HG03354 (cell line): ENCODE measurements at regions not wholly inside any gene's neighbourhood (a gene's known extent, or its start where the extent isn't known, plus 50 kb on each side); places are given as distances from the start of the nearest gene placed in this dataset.
A peak's percentile ranks its signal among the peaks of the same experiment; 100 is the strongest.

ENCODE experiments used
- ATAC-seq: cut with Tn5 transposase; IDR thresholded peaks from one replicate; pipeline ENCODE4 v1.9.1; 2021; ENCODE audit warnings: mild to moderate bottlenecking; ENCODE audit not compliant: unreplicated experiment, poor library complexity, severe bottlenecking

DNA sequence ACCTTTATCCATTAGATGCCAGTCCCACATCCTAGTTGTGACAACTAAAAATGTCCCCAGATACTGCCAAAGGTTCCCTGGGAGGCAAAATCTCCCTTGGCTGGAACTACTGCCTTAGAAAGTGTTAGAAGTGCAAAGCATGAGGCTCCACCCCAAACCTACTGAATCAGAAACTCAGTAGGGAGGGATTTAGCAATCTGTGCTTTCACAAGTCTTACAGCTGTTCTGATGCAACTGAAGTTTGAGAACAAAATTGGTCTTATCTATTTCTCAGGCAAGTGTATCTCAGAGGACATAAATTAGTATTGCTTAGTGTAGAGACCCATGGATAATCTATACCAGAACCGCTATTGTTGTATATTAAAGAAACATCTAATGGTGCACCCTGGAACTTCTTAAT, 70.2 kb downstream of the CLDN1 start:
- ATAC-seq: no peak

DNA sequence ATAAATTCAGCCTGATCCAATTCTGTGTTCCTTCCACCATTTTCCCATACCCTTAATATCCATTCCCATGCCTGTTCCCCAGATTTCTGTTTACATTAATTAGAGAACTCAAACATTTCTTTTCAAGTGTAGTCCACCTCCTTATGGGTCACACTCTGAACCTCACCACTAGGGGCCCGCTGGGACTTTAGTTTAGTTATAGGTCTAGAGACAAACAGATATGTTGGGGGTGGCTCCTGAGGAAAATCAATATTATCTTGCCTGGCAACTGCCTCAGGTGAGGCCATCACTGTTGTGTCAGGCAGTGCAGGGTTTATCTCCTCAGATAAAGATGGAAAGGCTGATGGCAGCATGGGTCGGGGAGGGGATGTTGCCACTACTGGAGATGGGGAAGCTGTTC, 72.8 kb downstream of the CLDN1 start:
- no peak for ATAC-seq

DNA sequence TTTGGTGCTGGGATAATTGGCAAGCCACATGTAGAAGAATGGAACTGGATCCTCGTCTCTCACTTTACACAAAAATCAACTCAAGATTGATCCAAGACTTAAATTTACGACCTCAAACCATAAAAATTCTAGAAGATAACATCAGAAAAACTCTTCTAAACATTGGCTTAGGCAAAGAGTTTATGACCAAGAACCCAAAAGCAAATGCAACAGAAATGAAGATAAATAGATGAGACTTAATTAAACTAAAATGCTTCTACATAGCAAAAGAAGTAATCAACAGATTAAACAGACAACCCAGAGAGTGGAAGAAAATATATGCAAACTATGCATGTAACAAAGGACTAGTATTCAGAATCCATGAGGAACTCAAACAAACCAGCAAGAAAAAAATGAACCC, 80.1 kb downstream of the CLDN1 start:
- no peak for ATAC-seq

- ATAC-seq: no peak
These were observed 82.9 kb downstream of the CLDN1 start for GRCh38 chr3:190239325-190239724.

DNA sequence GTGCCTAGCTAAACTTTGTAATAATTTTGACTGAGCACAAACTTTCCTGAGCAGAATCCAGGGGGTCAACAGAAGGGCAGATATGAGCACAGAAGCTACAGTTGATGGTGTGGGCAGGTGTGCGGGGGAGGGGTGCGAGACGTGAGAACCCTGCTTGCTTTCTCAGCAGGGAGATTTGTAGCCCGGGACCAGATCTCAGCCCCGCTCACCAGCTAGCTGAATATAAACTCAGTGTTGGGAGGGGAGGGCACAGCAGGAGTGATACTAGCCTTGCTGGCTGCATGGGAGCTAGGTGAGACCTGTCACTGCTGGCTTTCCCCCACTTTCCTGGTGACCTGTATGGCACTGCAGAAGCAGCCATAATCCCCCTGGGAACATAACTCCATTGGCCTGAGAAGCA, 83.4 kb downstream of the CLDN1 start:
- ATAC-seq: no peak

DNA sequence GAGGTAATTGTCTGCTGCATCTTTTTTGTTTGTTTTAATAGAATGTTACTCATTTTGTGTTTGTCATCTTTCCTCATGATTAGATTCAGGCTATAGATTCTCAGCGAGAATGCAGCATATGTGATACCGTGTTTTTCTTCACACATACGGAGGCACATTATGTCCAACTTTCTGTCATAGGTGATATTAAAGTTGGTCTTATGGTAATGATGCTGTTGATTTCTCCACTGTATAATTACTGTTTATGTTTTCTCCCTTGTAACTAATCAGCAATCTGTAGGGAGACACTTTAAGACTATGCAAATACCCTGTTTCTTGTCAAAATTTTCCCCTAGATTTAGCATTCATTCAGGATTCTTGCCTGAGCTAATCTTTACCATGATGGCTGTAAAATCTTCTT, 87.6 kb downstream of the CLDN1 start:
- ATAC-seq: no peak

DNA sequence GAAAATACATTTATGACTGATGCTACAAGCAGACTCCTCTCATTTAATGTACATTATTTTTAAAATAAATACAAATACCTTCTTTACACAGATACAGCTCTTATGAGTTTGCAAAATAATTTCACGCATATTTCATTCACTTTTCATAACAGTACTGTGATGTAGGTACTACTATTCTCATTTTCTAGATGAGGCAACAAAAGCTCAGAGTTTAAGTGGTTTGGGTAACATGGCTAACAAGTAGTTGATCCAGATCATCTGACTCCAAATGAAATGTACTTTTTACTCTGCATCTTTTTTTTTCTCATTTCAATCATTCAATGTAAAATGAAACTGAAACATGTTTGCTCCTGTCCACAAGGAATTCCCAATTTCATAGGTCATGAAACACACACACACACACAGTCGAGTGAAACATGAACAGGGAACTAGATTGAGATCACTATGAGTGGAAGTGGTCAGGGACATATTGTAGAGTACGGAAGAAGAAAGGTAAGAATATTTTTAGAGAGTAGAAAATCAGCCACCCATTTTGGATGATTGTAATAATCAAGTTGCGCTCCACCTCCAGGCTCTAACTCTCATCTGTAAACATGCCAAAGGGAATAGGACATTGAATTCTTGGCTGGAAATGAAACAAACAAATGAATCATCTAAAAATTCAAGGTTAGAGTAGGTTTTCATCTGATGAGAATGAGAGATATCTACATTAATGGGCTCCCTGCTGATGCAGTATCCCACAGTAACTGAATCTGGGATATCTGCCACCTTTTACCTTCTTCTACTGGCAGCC, 92.4 kb downstream of the CLDN1 start:
- no peak for ATAC-seq

- no peak for ATAC-seq
These were observed 95.2 kb downstream of the CLDN1 start for GRCh38 chr3:190227064-190227463.

- no peak for ATAC-seq
These were observed 97.2 kb downstream of the CLDN1 start for GRCh38 chr3:190224863-190225692.

DNA sequence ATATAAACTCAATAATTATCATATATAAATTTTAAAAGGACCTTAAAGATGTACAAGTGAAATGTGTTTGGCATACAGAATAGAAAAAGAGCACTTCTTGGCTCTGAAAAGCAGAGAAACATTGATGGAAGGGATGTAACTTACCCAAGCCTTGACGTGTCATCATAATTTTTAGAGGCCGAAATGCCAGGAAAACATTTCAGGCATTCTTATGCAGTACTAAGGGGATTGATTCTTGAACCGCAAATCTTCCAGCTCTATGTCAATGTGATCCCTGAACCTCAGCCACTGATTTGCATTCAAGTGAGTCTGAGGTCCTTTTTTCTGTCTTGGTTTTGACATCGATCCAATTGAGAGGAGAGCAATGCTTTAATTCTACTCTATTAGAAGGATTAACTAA, 97.8 kb downstream of the CLDN1 start:
- no peak for ATAC-seq

DNA sequence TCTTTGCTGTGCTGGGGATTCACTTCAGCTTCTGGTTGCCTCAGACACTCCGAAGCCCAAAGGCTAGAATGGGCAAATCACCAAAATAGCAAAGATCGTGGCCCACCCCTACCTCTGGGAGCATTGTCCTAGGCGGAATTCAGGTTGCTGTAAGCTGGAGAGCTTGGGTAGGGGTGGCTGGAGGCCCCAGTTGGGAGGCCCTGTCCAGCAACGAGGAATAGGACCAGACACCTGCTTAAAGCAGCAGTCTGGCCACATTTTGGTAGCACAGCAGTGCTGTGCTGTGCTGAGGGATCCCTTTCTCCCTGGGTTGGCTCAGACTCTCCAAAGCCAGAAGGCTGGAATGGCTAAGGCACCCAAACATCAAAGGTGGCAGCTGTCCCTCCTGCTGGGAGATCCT, 99.3 kb downstream of the CLDN1 start:
- no peak for ATAC-seq

DNA sequence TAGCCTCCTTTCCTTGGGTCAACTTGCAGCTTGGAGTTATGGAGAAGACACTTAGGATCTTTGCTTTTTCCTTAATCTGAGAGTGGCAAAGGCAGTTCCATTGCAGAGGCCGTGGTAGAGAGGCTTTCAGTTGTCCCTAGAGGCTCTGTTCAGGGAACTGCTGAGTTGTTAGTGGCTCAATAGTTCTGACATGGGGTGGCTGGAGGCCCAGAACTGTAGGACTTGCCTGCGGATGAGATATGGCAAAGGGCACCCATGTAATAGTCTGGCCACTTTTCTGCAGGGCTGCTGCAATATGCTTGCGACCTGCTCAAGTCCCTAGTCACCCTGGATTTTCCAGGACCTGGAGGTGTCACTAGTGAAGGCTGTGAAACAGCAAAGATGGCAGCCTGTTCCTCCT, 99.9 kb downstream of the CLDN1 start:
- ATAC-seq: no peak

DNA sequence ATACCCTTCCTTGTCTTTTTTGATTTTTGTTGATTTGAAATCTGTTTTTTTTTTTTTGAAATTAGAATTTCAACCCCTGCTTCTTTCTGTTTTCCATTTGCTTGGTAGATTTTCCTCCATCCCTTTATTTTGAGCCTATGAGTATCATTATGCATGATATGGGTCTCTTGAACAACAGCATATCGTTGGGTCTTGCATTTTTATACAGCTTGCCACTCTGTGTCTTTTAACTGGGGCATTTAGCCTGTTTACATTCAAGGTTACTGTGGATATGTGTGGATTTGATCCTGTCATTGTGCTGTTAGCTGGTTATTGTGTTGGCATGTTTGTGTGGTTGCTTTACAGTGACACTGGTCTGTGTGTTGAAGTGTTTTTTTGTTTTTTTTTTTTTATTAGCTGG, 99.7 kb upstream of the P3H2 start:
- no peak for ATAC-seq

DNA sequence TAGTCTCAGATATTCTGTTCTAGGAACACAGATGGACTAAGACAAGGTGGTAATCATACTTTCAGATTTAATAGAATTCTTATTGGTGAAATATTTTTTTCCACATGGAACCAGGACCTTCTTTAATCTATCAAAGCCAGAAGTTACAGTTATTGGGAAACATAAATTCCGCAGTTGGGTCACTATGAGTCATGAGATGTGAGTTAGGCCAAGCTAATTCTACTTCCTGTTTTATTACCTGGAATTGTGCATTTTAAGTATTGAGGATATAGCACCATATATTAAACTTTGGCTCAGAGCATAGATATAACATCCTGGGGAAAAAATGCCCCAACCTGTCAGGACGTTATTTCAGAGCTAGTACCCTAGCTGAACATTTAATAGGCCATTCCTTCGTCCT, 96.4 kb upstream of the P3H2 start:
- ATAC-seq: no peak

GRCh38 chr3:190213727-190214126, 93.0 kb upstream of the P3H2 start:
- ATAC-seq: no peak

DNA sequence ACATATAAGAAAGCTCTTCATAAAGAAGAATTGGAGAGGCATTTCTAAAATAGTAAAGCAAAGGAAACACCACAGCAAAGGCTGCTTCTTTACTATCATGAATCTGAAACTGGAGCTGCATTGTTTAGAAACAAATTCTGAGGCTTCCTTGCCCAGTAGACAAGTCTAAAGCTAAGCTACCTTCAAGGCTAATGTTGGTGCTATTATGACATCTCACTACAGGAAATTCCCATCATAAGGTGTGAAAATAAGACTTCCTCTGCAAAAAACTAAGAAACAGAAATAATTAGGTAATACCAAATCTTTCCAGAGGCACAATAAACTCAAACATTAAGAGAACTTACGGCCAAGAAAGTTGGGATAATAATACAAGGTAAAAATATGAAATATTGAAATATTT, 89.9 kb upstream of the P3H2 start:
- ATAC-seq: no peak

GRCh38 chr3:190209533-190209932, 88.8 kb upstream of the P3H2 start:
- no peak for ATAC-seq

DNA sequence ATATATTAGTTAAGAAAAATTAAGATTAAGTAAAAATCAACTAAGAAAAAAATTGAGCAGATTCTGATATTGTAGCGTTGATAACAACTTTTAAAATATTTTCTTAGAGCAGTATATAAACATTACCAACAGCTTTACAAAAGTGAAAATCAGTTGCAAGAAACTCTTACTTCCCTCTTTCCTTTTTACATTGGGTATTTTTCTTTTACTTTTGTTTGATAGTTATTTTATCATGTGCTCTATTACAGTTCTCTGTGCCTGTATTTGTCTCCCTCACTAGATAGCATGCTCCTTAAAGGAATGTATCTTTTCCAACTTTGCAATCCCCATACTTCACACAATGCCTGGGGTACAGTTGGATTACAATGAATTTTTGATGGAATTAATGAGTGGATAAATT, 87.5 kb upstream of the P3H2 start:
- ATAC-seq: no peak

DNA sequence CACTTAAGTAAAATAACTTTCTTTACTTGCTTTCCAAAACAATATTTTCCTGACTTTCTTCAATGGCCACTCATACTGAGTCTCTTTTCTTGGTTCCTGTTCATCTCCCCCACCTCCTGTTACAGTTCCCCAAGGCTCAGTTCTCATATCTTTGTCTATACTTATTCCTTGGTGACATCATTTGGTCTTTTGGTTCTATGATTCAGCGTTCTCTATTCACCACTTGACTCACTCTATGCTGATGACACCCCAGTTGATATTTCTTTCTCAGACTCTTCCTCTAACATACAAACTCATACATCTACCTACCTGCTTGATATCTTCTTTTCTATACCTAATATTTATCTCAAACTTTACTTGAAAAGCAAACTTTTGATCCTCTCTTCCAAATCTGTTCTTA, 85.0 kb upstream of the P3H2 start:
- ATAC-seq: peak; percentile 70

GRCh38 chr3:190204200-190204599, 83.5 kb upstream of the P3H2 start:
- no peak for ATAC-seq

DNA sequence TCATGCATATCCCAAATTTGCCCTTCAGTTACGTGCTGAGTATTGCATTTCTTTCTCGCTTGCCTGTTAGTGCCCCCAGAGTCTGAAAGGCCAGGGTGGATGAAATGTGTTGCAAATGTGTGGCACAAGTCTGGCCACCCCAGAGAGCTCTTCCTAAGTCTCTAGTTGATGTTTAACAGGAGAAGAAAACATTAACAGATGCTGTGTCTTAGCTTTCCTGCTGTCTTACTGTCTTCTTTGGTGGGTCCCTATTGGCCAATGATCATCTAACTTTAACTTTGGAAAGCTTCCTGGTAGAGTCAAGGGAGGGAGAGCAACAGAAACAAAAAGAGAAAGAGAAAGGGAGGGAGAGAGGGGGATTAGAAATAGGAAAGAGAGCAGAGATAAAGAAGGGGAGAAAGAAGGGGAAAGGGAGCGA, 76.7 kb upstream of the P3H2 start:
- peak; percentile 40 for ATAC-seq
